ENCODE measurements at regions not wholly inside any gene's neighbourhood (a gene's known extent, or its start where the extent isn't known, plus 50 kb on each side); places are given as distances from the start of the nearest gene placed in this dataset.

- no peaks in the 10 kb centered on the region for H3K27me3 Mint-ChIP-seq (ENCODE audit: low read depth)
- H3K36me3 Mint-ChIP-seq (ENCODE audit: low read depth) = no peaks in the 10 kb centered on the region
- no peak for TF ChIP-seq CTCF (conservative IDR thresholded peaks at IDR 0.05)
- peaks cover 3% of the 10 kb centered on the region for H3K9me3 Mint-ChIP-seq
- no peak overlapping the region for H3K27ac Mint-ChIP-seq (ENCODE audit: unreplicated experiment)
- DNase-seq (ENCODE audit: low read depth, low spot score) = no peak
- H3K4me1 Mint-ChIP-seq = peaks cover 18% of the 10 kb centered on the region
- H3K4me3 Mint-ChIP-seq = no peak overlapping the region
Observed at GRCh38 chr9:82167296-82167695, 178.7 kb downstream of the SPATA31D1 start.

- H3K27ac Mint-ChIP-seq (ENCODE audit: unreplicated experiment) = no peak overlapping the region
Observed at GRCh38 chr9:82168585-82168984, 180.0 kb downstream of the SPATA31D1 start.

GRCh38 chr9:82170866-82171265 lies 182.3 kb downstream of the SPATA31D1 start:
- Mint-ChIP-seq H3K9me3 (no peaks in the 10 kb centered on the region), H3K27me3 (ENCODE audit: low read depth) (no peaks in the 10 kb centered on the region), H3K27ac (ENCODE audit: unreplicated experiment) (no peak overlapping the region), H3K36me3 (ENCODE audit: low read depth) (no peaks in the 10 kb centered on the region), H3K4me1 (peaks cover 18% of the 10 kb centered on the region), H3K4me3 (no peak overlapping the region)
- no peak for DNase-seq (ENCODE audit: low read depth, low spot score)
- TF ChIP-seq CTCF (conservative IDR thresholded peaks at IDR 0.05) = no peak

More at GRCh38 chr9:82168585-82168984, 180.0 kb downstream of the SPATA31D1 start:
- no peaks in the 10 kb centered on the region for H3K36me3 Mint-ChIP-seq (ENCODE audit: low read depth)
- H3K4me3 Mint-ChIP-seq = no peak overlapping the region
- peaks cover 18% of the 10 kb centered on the region for H3K4me1 Mint-ChIP-seq
- no peak for TF ChIP-seq CTCF (conservative IDR thresholded peaks at IDR 0.05)
- H3K9me3 Mint-ChIP-seq = peaks cover 3% of the 10 kb centered on the region
- H3K27me3 Mint-ChIP-seq (ENCODE audit: low read depth) = no peaks in the 10 kb centered on the region
- DNase-seq (ENCODE audit: low read depth, low spot score) = no peak

- Mint-ChIP-seq H3K36me3 (ENCODE audit: low read depth) (no peaks in the 10 kb centered on the region), H3K4me1 (peaks cover 18% of the 10 kb centered on the region), H3K4me3 (no peak overlapping the region), H3K27me3 (ENCODE audit: low read depth) (no peaks in the 10 kb centered on the region), H3K27ac (ENCODE audit: unreplicated experiment) (no peak overlapping the region), H3K9me3 (no peaks in the 10 kb centered on the region)
- no peak for TF ChIP-seq CTCF (conservative IDR thresholded peaks at IDR 0.05)
- DNase-seq (ENCODE audit: low read depth, low spot score) = no peak
Observed at GRCh38 chr9:82171271-82171670, 182.7 kb downstream of the SPATA31D1 start.

- DNase-seq (ENCODE audit: low read depth, low spot score) = no peak
- no peak for TF ChIP-seq CTCF (conservative IDR thresholded peaks at IDR 0.05)
- Mint-ChIP-seq H3K4me1 (no peaks in the 10 kb centered on the region), H3K27ac (ENCODE audit: unreplicated experiment) (no peak overlapping the region), H3K9me3 (peaks cover 2% of the 10 kb centered on the region), H3K36me3 (ENCODE audit: low read depth) (no peaks in the 10 kb centered on the region), H3K27me3 (ENCODE audit: low read depth) (no peaks in the 10 kb centered on the region), H3K4me3 (no peak overlapping the region)
Observed at GRCh38 chr9:82180711-82181110, 192.1 kb downstream of the SPATA31D1 start.

All from neural crest cell (in vitro differentiated cells).